ENCODE measurements at regions not wholly inside any gene's neighbourhood (a gene's known extent, or its start where the extent isn't known, plus 50 kb on each side); places are given as distances from the start of the nearest gene placed in this dataset.

DNA sequence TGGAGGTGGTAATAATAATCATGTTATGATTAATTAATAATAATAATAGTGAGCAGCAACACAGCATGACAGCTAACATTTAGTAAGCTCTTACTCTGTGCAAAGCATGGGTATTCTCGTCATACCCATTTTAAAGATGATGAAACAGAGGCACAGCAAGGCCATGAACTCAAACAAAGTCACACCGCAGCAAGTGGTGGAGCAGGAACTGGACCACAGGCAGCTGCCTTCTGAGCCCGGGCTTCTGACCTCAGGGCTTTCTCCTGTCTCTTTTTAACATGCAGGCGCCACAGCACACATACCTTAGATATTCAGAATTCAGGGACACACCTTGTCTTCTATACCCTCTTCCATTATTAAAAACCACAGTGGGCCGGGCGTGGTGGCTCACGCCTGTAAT lies 50.7 kb upstream of the SPATA12 start:
- Histone ChIP-seq H3K36me3 (ENCODE audit: low read depth) (no peaks in the 10 kb centered on the region), H3K9me3 (ENCODE audit: insufficient read depth, low read depth) (no peaks in the 10 kb centered on the region), H3K4me2 (no peak overlapping the region), H3K4me3 (no peak overlapping the region), H3K27ac (peak overlapping the region; percentile 98; the same call in 1 of the 2 replicates), H3K79me2 (ENCODE audit: low read depth) (peaks cover 23% of the 10 kb centered on the region), H3K27me3 (ENCODE audit: insufficient read depth, low read depth) (no peaks in the 10 kb centered on the region), H3K4me1 (replicated peaks; ENCODE audit: insufficient read depth) (peaks cover 41% of the 10 kb centered on the region), H4K20me1 (ENCODE audit: insufficient read depth) (no peaks in the 10 kb centered on the region), H2AFZ (no peak overlapping the region), H3F3A (ENCODE audit: insufficient read depth, low read depth) (peaks cover 43% of the 10 kb centered on the region), H3K9me2 (ENCODE audit: insufficient read depth) (no peaks in the 10 kb centered on the region)
- CTCF ChIA-PET = no interaction called here
- TF ChIP-seq, protein P1, sequence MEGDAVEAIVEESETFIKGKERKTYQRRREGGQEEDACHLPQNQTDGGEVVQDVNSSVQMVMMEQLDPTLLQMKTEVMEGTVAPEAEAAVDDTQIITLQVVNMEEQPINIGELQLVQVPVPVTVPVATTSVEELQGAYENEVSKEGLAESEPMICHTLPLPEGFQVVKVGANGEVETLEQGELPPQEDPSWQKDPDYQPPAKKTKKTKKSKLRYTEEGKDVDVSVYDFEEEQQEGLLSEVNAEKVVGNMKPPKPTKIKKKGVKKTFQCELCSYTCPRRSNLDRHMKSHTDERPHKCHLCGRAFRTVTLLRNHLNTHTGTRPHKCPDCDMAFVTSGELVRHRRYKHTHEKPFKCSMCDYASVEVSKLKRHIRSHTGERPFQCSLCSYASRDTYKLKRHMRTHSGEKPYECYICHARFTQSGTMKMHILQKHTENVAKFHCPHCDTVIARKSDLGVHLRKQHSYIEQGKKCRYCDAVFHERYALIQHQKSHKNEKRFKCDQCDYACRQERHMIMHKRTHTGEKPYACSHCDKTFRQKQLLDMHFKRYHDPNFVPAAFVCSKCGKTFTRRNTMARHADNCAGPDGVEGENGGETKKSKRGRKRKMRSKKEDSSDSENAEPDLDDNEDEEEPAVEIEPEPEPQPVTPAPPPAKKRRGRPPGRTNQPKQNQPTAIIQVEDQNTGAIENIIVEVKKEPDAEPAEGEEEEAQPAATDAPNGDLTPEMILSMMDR (conservative IDR thresholded peaks at IDR 0.05) = no peak
- TF ChIP-seq EZH2 (IDR thresholded peaks at IDR 0.05; ENCODE audit: low read depth) = no peak
- POLR2A ChIA-PET (ENCODE audit: unreplicated experiment) = no interaction called here
- DNase-seq = no peak
- intact Hi-C loops (cut with micrococcal nuclease; ENCODE audit: unreplicated experiment) = loop anchor here (5.0 to 10.0 kb wide), 3 partner anchors 215 to 845 kb away; partner anchors contain the start of gene APPL1
- no TSS peak for BruUV-seq (replicated peaks)

DNA sequence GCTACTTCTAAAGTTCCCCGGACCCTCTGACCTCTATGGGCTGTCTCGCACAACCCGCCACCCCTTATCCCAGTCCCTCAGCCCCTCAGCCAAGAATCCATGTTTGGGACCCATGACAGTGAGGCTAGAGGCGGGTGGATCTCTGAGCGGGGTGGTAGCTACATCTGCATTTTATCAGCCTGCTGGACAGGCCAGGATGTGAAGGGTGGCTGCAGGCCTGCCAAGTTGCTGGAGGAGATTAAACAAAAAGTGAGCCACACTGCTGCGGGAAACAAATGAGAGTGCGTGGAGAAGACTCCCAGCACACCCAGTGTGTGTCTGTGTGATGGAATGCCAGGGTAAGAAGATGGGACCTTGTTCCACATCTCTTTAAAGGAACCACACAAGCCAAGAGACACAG lies 51.1 kb upstream of the SPATA12 start:
- H3K9me2 ChIP-seq (ENCODE audit: insufficient read depth) = no peaks in the 10 kb centered on the region
- no peak for DNase-seq
- no peak overlapping the region for H3K4me3 ChIP-seq
- POLR2A ChIA-PET (ENCODE audit: unreplicated experiment) = no interaction called here
- intact Hi-C loops (cut with micrococcal nuclease; ENCODE audit: unreplicated experiment) = loop anchor here (5.0 to 10.0 kb wide), 3 partner anchors 215 to 845 kb away; partner anchors contain the start of gene APPL1
- TF ChIP-seq, protein P1 (conservative IDR thresholded peaks at IDR 0.05) = no peak
- no peak for TF ChIP-seq EZH2 (IDR thresholded peaks at IDR 0.05; ENCODE audit: low read depth)
- H3K9me3 ChIP-seq (ENCODE audit: insufficient read depth, low read depth) = no peaks in the 10 kb centered on the region
- no peak overlapping the region for H3K4me2 ChIP-seq
- H3K4me1 ChIP-seq (replicated peaks; ENCODE audit: insufficient read depth) = peaks cover 39% of the 10 kb centered on the region
- peak overlapping the region; percentile 98 for H3K27ac ChIP-seq
- H4K20me1 ChIP-seq (ENCODE audit: insufficient read depth) = no peaks in the 10 kb centered on the region
- H3K27me3 ChIP-seq (ENCODE audit: insufficient read depth, low read depth) = no peaks in the 10 kb centered on the region
- no TSS peak for BruUV-seq (replicated peaks)
- no peaks in the 10 kb centered on the region for H3K36me3 ChIP-seq (ENCODE audit: low read depth)
- peaks cover 42% of the 10 kb centered on the region for H3F3A ChIP-seq (ENCODE audit: insufficient read depth, low read depth)
- H2AFZ ChIP-seq = no peak overlapping the region
- CTCF ChIA-PET = no interaction called here
- peaks cover 23% of the 10 kb centered on the region for H3K79me2 ChIP-seq (ENCODE audit: low read depth)

DNA sequence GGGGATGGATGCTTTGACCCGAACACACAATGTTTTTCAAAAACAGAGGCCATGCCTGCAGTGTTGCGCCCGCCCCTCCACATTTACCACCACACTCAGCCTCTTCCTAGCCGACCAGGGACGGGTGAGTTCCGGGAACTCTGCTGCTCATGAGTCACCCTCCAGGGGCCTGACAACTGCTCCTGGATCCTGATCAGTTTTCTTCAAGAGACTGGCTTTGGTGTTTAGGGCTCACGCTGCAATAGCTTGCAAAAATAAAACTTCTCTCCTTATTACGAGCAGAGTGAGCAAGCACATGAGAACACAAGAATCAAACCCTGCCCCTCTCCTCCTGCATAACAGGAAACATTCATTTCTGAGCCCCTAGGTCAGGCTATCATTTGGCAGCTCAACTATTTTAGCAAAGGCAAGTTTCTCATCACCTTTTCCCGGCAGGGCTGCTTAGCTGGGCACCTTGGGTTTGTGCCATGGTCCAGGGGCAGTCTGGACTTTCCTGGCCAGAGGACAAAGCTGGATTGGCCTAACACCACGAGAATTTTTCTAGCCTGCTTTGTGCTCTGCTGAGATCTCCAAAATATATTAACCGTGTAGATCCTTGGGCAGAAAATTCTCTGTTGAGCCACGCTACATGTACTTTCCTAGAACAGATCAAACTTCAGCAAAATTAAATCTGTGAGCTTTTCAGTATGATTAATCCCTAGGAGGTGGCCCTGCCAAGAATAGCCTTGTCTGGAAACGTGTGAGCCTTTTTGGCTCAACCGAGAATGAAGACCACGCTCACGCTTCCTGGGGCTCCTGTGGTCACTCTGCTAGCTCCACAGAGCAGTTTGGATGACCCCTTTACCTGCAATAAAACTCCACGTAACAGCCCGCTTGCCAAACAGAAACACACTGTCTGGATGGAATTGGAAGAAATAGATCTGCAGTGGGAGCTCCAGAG lies 52.7 kb upstream of the SPATA12 start:
- Histone ChIP-seq H3K27me3 (ENCODE audit: insufficient read depth, low read depth) (no peaks in the 10 kb centered on the region), H3K79me2 (ENCODE audit: low read depth) (peaks cover 23% of the 10 kb centered on the region), H3K9me2 (ENCODE audit: insufficient read depth) (no peaks in the 10 kb centered on the region), H3K4me3 (peak overlapping the region; percentile 51; the same call in 1 of the 2 replicates), H2AFZ (no peak overlapping the region), H3K4me1 (replicated peaks; ENCODE audit: insufficient read depth) (peaks cover 39% of the 10 kb centered on the region), H3K9me3 (ENCODE audit: insufficient read depth, low read depth) (no peaks in the 10 kb centered on the region), H3K4me2 (peak overlapping the region; percentile 86), H4K20me1 (ENCODE audit: insufficient read depth) (no peaks in the 10 kb centered on the region), H3K36me3 (ENCODE audit: low read depth) (no peaks in the 10 kb centered on the region), H3F3A (ENCODE audit: insufficient read depth, low read depth) (peaks cover 42% of the 10 kb centered on the region), H3K27ac (peak overlapping the region; percentile 98)
- POLR2A ChIA-PET (ENCODE audit: unreplicated experiment) = interaction anchor here (0.5 to 1.1 kb wide), 6 partner anchors 53 to 1291 kb away, joined by 3 to 7 read pairs (median 4); partner anchors contain the start of gene SPATA12
- DNase-seq = peak; percentile 65 to 80
- TF ChIP-seq EZH2 (IDR thresholded peaks at IDR 0.05; ENCODE audit: low read depth) = no peak
- TF ChIP-seq, protein P1 (conservative IDR thresholded peaks at IDR 0.05) = no peak
- intact Hi-C loops (cut with micrococcal nuclease; ENCODE audit: unreplicated experiment) = loop anchor here (1.0 to 10.0 kb wide), 9 partner anchors 53 to 847 kb away; partner anchors contain the start of genes APPL1 and SPATA12
- BruUV-seq (replicated peaks) = TSS peak; percentile 50
- CTCF ChIA-PET = interaction anchor here (0.6 kb wide), 1 partner anchor 334 kb away, joined by 8 read pairs; no protein-coding TSS in a partner anchor
